LNCAP (cell line): ENCODE measurements at regions not wholly inside any gene's neighbourhood (a gene's known extent, or its start where the extent isn't known, plus 50 kb on each side); places are given as distances from the start of the nearest gene placed in this dataset.

ENCODE experiments used
- CTCF ChIP-seq: fragments of 450-650 bp; IDR thresholded peaks from 2 replicates; pipeline ENCODE4 v1.5.1; 2017; ENCODE audit warnings: mild to moderate bottlenecking

- no peak for TF ChIP-seq CTCF
Measured at GRCh38 chr1:30374400-30375070, 348.9 kb downstream of the MATN1 start.

DNA sequence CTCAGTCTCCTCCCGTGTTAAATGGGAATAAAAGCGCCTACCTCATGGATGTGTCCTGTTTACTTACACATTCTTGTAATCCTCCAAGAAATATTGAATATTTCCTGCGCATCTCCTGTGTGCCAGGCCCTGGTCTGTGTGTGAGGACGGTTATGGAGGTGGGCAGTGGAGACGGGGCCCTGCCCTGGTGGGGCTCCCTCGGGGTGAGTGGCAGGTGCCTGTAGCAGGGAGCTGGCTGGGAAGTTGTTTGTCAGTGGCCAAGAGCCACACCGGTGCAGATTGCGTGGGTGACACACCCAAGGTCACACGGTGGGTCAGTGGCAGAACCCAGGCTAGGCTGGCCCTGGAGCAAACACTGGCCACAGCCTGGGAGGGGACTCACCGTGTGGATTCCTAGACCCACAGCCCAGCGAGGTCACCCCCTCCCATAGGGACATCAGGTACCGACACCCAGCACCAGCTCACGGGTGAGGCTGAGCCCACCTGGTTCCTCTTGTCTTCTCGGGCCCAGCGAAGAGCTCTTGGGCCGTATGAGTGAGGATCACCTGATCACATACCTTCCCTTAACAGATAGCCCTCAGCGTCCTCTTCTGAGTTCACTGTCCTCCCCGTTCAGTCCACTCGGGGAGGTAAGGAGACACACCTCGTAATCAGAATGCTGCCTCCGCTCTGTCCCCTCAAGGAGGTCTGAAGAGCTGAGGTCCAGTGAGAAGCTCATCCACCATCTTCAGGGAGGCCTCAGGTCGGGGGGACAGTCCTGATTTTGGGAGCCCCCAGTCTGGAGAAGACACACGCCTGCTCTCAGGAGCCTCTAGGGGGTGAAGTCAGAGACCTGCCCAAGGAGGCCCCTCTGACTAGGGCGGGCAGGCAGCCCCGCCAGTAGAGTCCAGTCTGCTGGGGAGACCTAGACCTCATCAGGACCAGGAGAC is 349.6 kb downstream of the MATN1 start:
- TF ChIP-seq CTCF, result no peak

- no peak for TF ChIP-seq CTCF
Measured at GRCh38 chr1:30372792-30373433, 350.5 kb downstream of the MATN1 start.

GRCh38 chr1:30371888-30372791 is 351.2 kb downstream of the MATN1 start:
- no peak for TF ChIP-seq CTCF

- TF ChIP-seq CTCF, result no peak
Measured at GRCh38 chr1:30371179-30371788, 352.1 kb downstream of the MATN1 start.

- no peak for TF ChIP-seq CTCF
Measured at GRCh38 chr1:30368651-30369240, 354.6 kb downstream of the MATN1 start.
